UCSD-AML1 (cell line): ENCODE measurements at regions not wholly inside any gene's neighbourhood (a gene's known extent, or its start where the extent isn't known, plus 50 kb on each side); places are given as distances from the start of the nearest gene placed in this dataset.

ENCODE experiments used
- DNase-seq: peaks from one replicate; lab custom pipeline; 2025; ENCODE audit not compliant: unreplicated experiment; lab: John Stamatoyannopoulos, UW

GRCh38 chr13:39100996-39101738 lies 62.9 kb downstream of the NHLRC3 start:
- DNase-seq: no peak

GRCh38 chr13:39102981-39103490 lies 64.8 kb downstream of the NHLRC3 start:
- no peak for DNase-seq

- no peak for DNase-seq
Observed at GRCh38 chr13:39105110-39105509, 66.9 kb downstream of the NHLRC3 start.

- no peak for DNase-seq
Observed at GRCh38 chr13:39106216-39107005, 68.2 kb downstream of the NHLRC3 start.

- no peak for DNase-seq
Observed at GRCh38 chr13:39107561-39107960, 69.3 kb downstream of the NHLRC3 start.

GRCh38 chr13:39108783-39109182 lies 70.5 kb downstream of the NHLRC3 start:
- DNase-seq: no peak

- no peak for DNase-seq
Observed at GRCh38 chr13:39110518-39111097, 72.4 kb downstream of the NHLRC3 start.

- no peak for DNase-seq
Observed at GRCh38 chr13:39111145-39111544, 72.9 kb downstream of the NHLRC3 start.

GRCh38 chr13:39119422-39119821 lies 81.2 kb downstream of the NHLRC3 start:
- DNase-seq: no peak

GRCh38 chr13:39123578-39123977 lies 85.3 kb downstream of the NHLRC3 start:
- no peak for DNase-seq

- no peak for DNase-seq
Observed at GRCh38 chr13:39129213-39129612, 91.0 kb downstream of the NHLRC3 start.

- no peak for DNase-seq
Observed at GRCh38 chr13:39130301-39130700, 92.0 kb downstream of the NHLRC3 start.

- DNase-seq: no peak
Observed at GRCh38 chr13:39132286-39133230, 94.3 kb downstream of the NHLRC3 start.

GRCh38 chr13:39133781-39134180 lies 95.5 kb downstream of the NHLRC3 start:
- DNase-seq: no peak

- no peak for DNase-seq
Observed at GRCh38 chr13:39134574-39134973, 96.3 kb downstream of the NHLRC3 start.

- no peak for DNase-seq
Observed at GRCh38 chr13:39144391-39144790, 106.1 kb downstream of the NHLRC3 start.

- peak; percentile 14 for DNase-seq
Observed at GRCh38 chr13:39144941-39145533, 106.8 kb downstream of the NHLRC3 start.

GRCh38 chr13:39148513-39148961 lies 110.3 kb downstream of the NHLRC3 start:
- DNase-seq: no peak

- no peak for DNase-seq
Observed at GRCh38 chr13:39149896-39150295, 111.6 kb downstream of the NHLRC3 start.

- DNase-seq: no peak
Observed at GRCh38 chr13:39154041-39154440, 115.8 kb downstream of the NHLRC3 start.
